CD4-positive, alpha-beta T cell treated with Interleukin-12 subunit alpha and Interleukin-12 subunit beta, for 1 hour (primary cell): ENCODE measurements at regions not wholly inside any gene's neighbourhood (a gene's known extent, or its start where the extent isn't known, plus 50 kb on each side); places are given as distances from the start of the nearest gene placed in this dataset.

ENCODE experiments used
- DNase-seq: peaks from one replicate; pipeline ENCODE4 v3.0.0-alpha.2; 2020

GRCh38 chr6:147142684-147143245, 61.5 kb upstream of the STXBP5 start:
- no peak for DNase-seq

- DNase-seq, result no peak
These were observed 55.1 kb upstream of the STXBP5 start for GRCh38 chr6:147149092-147149491.

GRCh38 chr6:147149826-147150225, 54.4 kb upstream of the STXBP5 start:
- DNase-seq, result no peak

- DNase-seq, result no peak
These were observed 53.9 kb upstream of the STXBP5 start for GRCh38 chr6:147150293-147150692.
